ENCODE measurements at regions not wholly inside any gene's neighbourhood (a gene's known extent, or its start where the extent isn't known, plus 50 kb on each side); places are given as distances from the start of the nearest gene placed in this dataset.
A peak's percentile ranks its signal among the peaks of the same experiment; 100 is the strongest.

GRCh38 chr2:18423636-18424035, 136.8 kb downstream of the RDH14 start:
- DNase-seq (ENCODE audit: low read depth), result no peak

- no peak for DNase-seq (ENCODE audit: low read depth)
These were observed 137.9 kb downstream of the RDH14 start for GRCh38 chr2:18422432-18423165.

- no peak for DNase-seq (ENCODE audit: low read depth)
These were observed 146.6 kb downstream of the RDH14 start for GRCh38 chr2:18413676-18414396.

GRCh38 chr2:18412980-18413675, 147.3 kb downstream of the RDH14 start:
- DNase-seq (ENCODE audit: low read depth), result no peak

GRCh38 chr2:18411626-18412025, 148.8 kb downstream of the RDH14 start:
- DNase-seq (ENCODE audit: low read depth), result no peak

- DNase-seq (ENCODE audit: low read depth), result no peak
These were observed 149.9 kb downstream of the RDH14 start for GRCh38 chr2:18410543-18410942.

GRCh38 chr2:18408638-18409037, 151.8 kb downstream of the RDH14 start:
- DNase-seq (ENCODE audit: low read depth), result no peak

- no peak for DNase-seq (ENCODE audit: low read depth)
These were observed 154.2 kb downstream of the RDH14 start for GRCh38 chr2:18406219-18406618.

- no peak for DNase-seq (ENCODE audit: low read depth)
These were observed 155.7 kb downstream of the RDH14 start for GRCh38 chr2:18404708-18405107.

- no peak for DNase-seq (ENCODE audit: low read depth)
These were observed 156.4 kb downstream of the RDH14 start for GRCh38 chr2:18403921-18404522.

- DNase-seq (ENCODE audit: low read depth), result no peak
These were observed 157.6 kb downstream of the RDH14 start for GRCh38 chr2:18402831-18403230.

GRCh38 chr2:18401471-18401870, 159.0 kb downstream of the RDH14 start:
- no peak for DNase-seq (ENCODE audit: low read depth)

- no peak for DNase-seq (ENCODE audit: low read depth)
These were observed 160.9 kb downstream of the RDH14 start for GRCh38 chr2:18399601-18400000.

GRCh38 chr2:18398833-18399232, 161.6 kb downstream of the RDH14 start:
- no peak for DNase-seq (ENCODE audit: low read depth)

GRCh38 chr2:18396329-18397010, 164.0 kb downstream of the RDH14 start:
- no peak for DNase-seq (ENCODE audit: low read depth)

GRCh38 chr2:18395555-18395954, 164.9 kb downstream of the RDH14 start:
- no peak for DNase-seq (ENCODE audit: low read depth)

GRCh38 chr2:18387441-18388206, 172.8 kb downstream of the RDH14 start:
- peak; percentile 54 for DNase-seq (ENCODE audit: low read depth)

GRCh38 chr2:18384242-18384641, 176.2 kb downstream of the RDH14 start:
- DNase-seq (ENCODE audit: low read depth), result no peak

GRCh38 chr2:18381386-18381785, 179.1 kb downstream of the RDH14 start:
- DNase-seq (ENCODE audit: low read depth), result no peak

GRCh38 chr2:18380321-18380720, 180.1 kb downstream of the RDH14 start:
- DNase-seq (ENCODE audit: low read depth), result no peak

GRCh38 chr2:18379870-18380269, 180.6 kb downstream of the RDH14 start:
- DNase-seq (ENCODE audit: low read depth), result no peak
